ENCODE measurements at regions not wholly inside any gene's neighbourhood (a gene's known extent, or its start where the extent isn't known, plus 50 kb on each side); places are given as distances from the start of the nearest gene placed in this dataset.

DNA sequence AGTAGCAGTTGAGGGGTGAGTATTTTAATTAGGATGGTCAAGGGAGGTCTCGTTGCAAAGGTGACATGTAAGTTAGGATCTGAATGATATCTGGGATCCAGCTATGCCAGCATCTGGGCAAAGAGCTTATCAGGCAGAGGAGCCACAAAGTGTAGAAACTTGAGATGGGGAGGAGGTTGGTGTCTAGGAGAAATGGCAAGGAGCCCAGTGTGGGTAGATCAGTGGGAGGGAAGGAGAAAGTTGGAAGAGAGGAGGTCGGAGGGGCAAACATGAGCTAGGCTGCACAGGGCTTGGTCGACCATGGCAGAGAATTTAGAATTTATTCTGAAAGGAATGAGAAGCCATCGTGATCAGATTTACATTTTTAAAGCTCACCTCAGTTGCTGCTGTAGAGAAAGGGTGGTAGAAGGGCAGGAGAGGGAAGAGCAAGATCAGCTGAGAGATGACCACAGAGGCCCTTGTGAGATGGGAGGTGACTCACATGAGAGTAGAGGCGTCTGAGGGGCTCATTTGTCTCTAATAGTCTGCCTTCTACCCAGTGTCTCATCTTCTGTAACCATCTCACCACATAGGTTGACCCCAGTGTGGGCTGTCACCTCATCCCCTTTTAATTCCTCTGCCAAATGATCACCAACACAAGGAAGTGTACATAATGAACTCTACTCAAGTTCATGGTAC lies 170.0 kb downstream of the ETAA1 start:
- no peak for TF ChIP-seq POLR2A (IDR thresholded peaks at IDR 0.05)
- TF ChIP-seq, protein P1, sequence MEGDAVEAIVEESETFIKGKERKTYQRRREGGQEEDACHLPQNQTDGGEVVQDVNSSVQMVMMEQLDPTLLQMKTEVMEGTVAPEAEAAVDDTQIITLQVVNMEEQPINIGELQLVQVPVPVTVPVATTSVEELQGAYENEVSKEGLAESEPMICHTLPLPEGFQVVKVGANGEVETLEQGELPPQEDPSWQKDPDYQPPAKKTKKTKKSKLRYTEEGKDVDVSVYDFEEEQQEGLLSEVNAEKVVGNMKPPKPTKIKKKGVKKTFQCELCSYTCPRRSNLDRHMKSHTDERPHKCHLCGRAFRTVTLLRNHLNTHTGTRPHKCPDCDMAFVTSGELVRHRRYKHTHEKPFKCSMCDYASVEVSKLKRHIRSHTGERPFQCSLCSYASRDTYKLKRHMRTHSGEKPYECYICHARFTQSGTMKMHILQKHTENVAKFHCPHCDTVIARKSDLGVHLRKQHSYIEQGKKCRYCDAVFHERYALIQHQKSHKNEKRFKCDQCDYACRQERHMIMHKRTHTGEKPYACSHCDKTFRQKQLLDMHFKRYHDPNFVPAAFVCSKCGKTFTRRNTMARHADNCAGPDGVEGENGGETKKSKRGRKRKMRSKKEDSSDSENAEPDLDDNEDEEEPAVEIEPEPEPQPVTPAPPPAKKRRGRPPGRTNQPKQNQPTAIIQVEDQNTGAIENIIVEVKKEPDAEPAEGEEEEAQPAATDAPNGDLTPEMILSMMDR (IDR thresholded peaks at IDR 0.05 in 4 of 5, conservative IDR thresholded peaks at IDR 0.05 in 1 of 5) = no peak

Data from gastrocnemius medialis (tissue), 4 donors.